GM12878 (cell line): ENCODE measurements at regions not wholly inside any gene's neighbourhood (a gene's known extent, or its start where the extent isn't known, plus 50 kb on each side); places are given as distances from the start of the nearest gene placed in this dataset.

ENCODE experiments used
- ATAC-seq: fragments of 200-7000 bp; cut with Tn5 transposase; 3 replicates; pipeline ENCODE4 v1.9.1; 2020; ENCODE audit warnings: mild to moderate bottlenecking, moderate library complexity
- BruUV-seq: library from RNA; stranded (reverse); fragments of 400-500 nt; replicated peaks from 2 replicates; lab custom pipeline; 2021; lab: Mats Ljungman, UMichigan
- CTCF ChIA-PET: fragments of 300-600 bp; sonication (Branson Sonifier 250); formaldehyde crosslinking; extraction: SDS; loops from one replicate; lab custom pipeline; 2021; ENCODE audit warnings: inconsistent platforms; lab: Yijun Ruan, JAX
- POLR2A ChIA-PET: fragments of 350-600 bp; formaldehyde crosslinking; extraction: SDS; loops from one replicate; lab custom pipeline; 2021; ENCODE audit warnings: inconsistent platforms; lab: Charles Lee
- RAD21 ChIA-PET: fragments of 300-600 bp; sonication (Branson Sonifier 250); formaldehyde crosslinking; loops from one replicate; lab custom pipeline; 2023; ENCODE audit warnings: antibody characterized with exemption; ENCODE audit not compliant: unreplicated experiment; lab: Charles Lee
- SMC1A ChIA-PET: fragments of 300-600 bp; sonication (Branson Sonifier 250); formaldehyde crosslinking; loops from one replicate; lab custom pipeline; 2023; ENCODE audit not compliant: unreplicated experiment, uncharacterized antibody; lab: Charles Lee
- DNase-seq: peaks from one replicate; pipeline ENCODE4 v3.0.0-alpha.2; 2011; ENCODE audit warnings: low read depth, low spot score
- FAIRE-seq: peaks from 3 replicates; lab custom pipeline; 2011; peaks lifted over from hg19 to GRCh38; lab: Jason Lieb, UNC
- H2AFZ ChIP-seq: 2 replicates; pipeline ENCODE4 v1.6.0; 2011; ENCODE audit warnings: low read depth, low read length, control low read depth; ENCODE audit not compliant: control insufficient read depth
- H3K27ac ChIP-seq: 2 replicates; pipeline ENCODE4 v1.5.1; 2011; ENCODE audit warnings: control low read depth; ENCODE audit not compliant: control insufficient read depth, insufficient read depth
- H3K27me3 ChIP-seq, 2 experiments: replicated peaks in 1 of 2; 2 replicates each; pipeline versions ENCODE4 v1.6.0 to v1.6.1; 2011; ENCODE audit warnings: low read length in 1 of 2; ENCODE audit not compliant: control insufficient read depth in 2 of 2, insufficient read depth in 2 of 2
- H3K36me3 ChIP-seq, 2 experiments: 2 replicates each; pipeline ENCODE4 v1.5.1; 2011; ENCODE audit warnings: low read length in 1 of 2; ENCODE audit not compliant: control insufficient read depth in 2 of 2, insufficient read depth in 2 of 2
- H3K4me1 ChIP-seq: 2 replicates; pipeline ENCODE4 v1.6.1; 2011; ENCODE audit warnings: mild to moderate bottlenecking, low read length, moderate library complexity, mixed read lengths; ENCODE audit not compliant: control insufficient read depth, insufficient read depth
- H3K4me2 ChIP-seq: 2 replicates; pipeline ENCODE4 v1.6.0; 2011; ENCODE audit warnings: control low read depth; ENCODE audit not compliant: control insufficient read depth, insufficient read depth
- H3K4me3 ChIP-seq: fragments of 200-600 bp; sonication (generic); 2 replicates; pipeline ENCODE4 v1.5.1; 2016
- H3K79me2 ChIP-seq: 2 replicates; pipeline ENCODE4 v1.6.0; 2011; ENCODE audit warnings: low read length; ENCODE audit not compliant: control insufficient read depth, insufficient read depth
- H3K9ac ChIP-seq: 2 replicates; pipeline ENCODE4 v1.8.0; 2011; ENCODE audit warnings: low read length, control low read depth, mixed read lengths; ENCODE audit not compliant: control insufficient read depth, insufficient read depth
- H3K9me3 ChIP-seq: replicated peaks from 3 replicates; pipeline ENCODE4 v1.5.1; 2011; ENCODE audit warnings: mild to moderate bottlenecking, low read length; ENCODE audit not compliant: control insufficient read depth, insufficient read depth
- H4K20me1 ChIP-seq: 2 replicates; pipeline ENCODE4 v1.6.0; 2011; ENCODE audit not compliant: control insufficient read depth, insufficient read depth
- BCLAF1 ChIP-seq: fragments of 450-650 bp; IDR thresholded peaks from 2 replicates; pipeline ENCODE4 v1.6.1; 2017; ENCODE audit warnings: antibody characterized with exemption, mild to moderate bottlenecking, moderate library complexity
- E4F1 ChIP-seq: fragments of 450-650 bp; IDR thresholded peaks from 2 replicates; pipeline ENCODE4 v1.6.1; 2018; ENCODE audit warnings: borderline replicate concordance, mild to moderate bottlenecking; ENCODE audit not compliant: partially characterized antibody
- IKZF1 ChIP-seq: fragments of 450-650 bp; conservative IDR thresholded peaks from 2 replicates; pipeline ENCODE4 v1.6.1; 2017; ENCODE audit warnings: antibody characterized with exemption, mild to moderate bottlenecking
- JUND ChIP-seq: IDR thresholded peaks from 2 replicates; pipeline ENCODE4 v1.6.1; 2012; ENCODE audit warnings: low read depth, mild to moderate bottlenecking, low read length, improper control_type of control experiment, moderate library complexity
- MEF2A ChIP-seq: IDR thresholded peaks from 2 replicates; pipeline ENCODE4 v1.6.1; 2011; ENCODE audit warnings: low read depth, mild to moderate bottlenecking, low read length, moderate library complexity; ENCODE audit not compliant: insufficient read depth
- MTA2 ChIP-seq: fragments of 450-650 bp; IDR thresholded peaks from 2 replicates; pipeline ENCODE4 v1.6.1; 2016; ENCODE audit warnings: low read depth, mild to moderate bottlenecking, moderate library complexity
- NKRF ChIP-seq: fragments of 450-650 bp; conservative IDR thresholded peaks from 2 replicates; pipeline ENCODE4 v1.6.1; 2017; ENCODE audit warnings: mild to moderate bottlenecking, moderate library complexity
- NR2F1 ChIP-seq: fragments of 450-650 bp; conservative IDR thresholded peaks from 2 replicates; pipeline ENCODE4 v1.6.1; 2017; ENCODE audit warnings: mild to moderate bottlenecking
- RCOR1 ChIP-seq: conservative IDR thresholded peaks from 2 replicates; pipeline ENCODE4 v1.6.1; 2012; ENCODE audit warnings: low read depth, low read length, improper control_type of control experiment
- SMAD1 ChIP-seq: fragments of 450-650 bp; IDR thresholded peaks from 2 replicates; pipeline ENCODE4 v1.6.1; 2018; ENCODE audit warnings: mild to moderate bottlenecking, low read depth; ENCODE audit not compliant: partially characterized antibody
- SMC3 ChIP-seq: IDR thresholded peaks from 2 replicates; pipeline ENCODE4 v1.6.1; 2011; ENCODE audit warnings: low read length, improper control_type of control experiment, borderline replicate concordance
- SRF ChIP-seq, 2 experiments: IDR thresholded peaks; 2 replicates each; pipeline ENCODE4 v1.6.1; 2011; ENCODE audit warnings: low read depth in 2 of 2, low read length in 2 of 2, mild to moderate bottlenecking in 1 of 2, moderate library complexity in 1 of 2
- TARDBP ChIP-seq: IDR thresholded peaks from 2 replicates; pipeline ENCODE4 v1.6.1; 2016; ENCODE audit warnings: borderline replicate concordance
- WRNIP1 ChIP-seq: IDR thresholded peaks from 2 replicates; pipeline ENCODE4 v1.6.1; 2011; ENCODE audit warnings: low read depth, low read length, improper control_type of control experiment, borderline replicate concordance
- ZNF207 ChIP-seq: fragments of 450-650 bp; IDR thresholded peaks from 2 replicates; pipeline ENCODE4 v1.6.1; 2014; ENCODE audit warnings: antibody characterized with exemption, mild to moderate bottlenecking, borderline replicate concordance
- ZNF274 ChIP-seq: IDR thresholded peaks from one replicate; pipeline ENCODE4 v1.8.0; 2011; ENCODE audit not compliant: insufficient read length, insufficient read depth
- WGBS: methylation state at CpG from one replicate; pipeline ENCODE4 v1.1.6; 2016; ENCODE audit warnings: low lambda C conversion rate; ENCODE audit not compliant: insufficient replicate concordance, insufficient coverage; ENCODE audit errors: missing lambda C conversion rate; 5-methylcytosine and 5-hydroxymethylcytosine counted together
- in situ Hi-C: fragments of 300-500 bp; cut with MboI; formaldehyde crosslinking; loops from 9 replicates; pipeline ENCODE4 v1.14.3; 2018; ENCODE audit warnings: mixed read lengths
- intact Hi-C: fragments of 100-400 bp; cut with micrococcal nuclease; formaldehyde crosslinking; loops from one replicate; pipeline ENCODE4 v1.14.2; 2022; ENCODE audit not compliant: unreplicated experiment

- SMC1A ChIA-PET: no interaction called here
- FAIRE-seq: no peak
- no peak overlapping the region for H3K27ac ChIP-seq
- H4K20me1 ChIP-seq: no peaks in the 10 kb centered on the region
- H3K9me3 ChIP-seq: no peaks in the 10 kb centered on the region
- in situ Hi-C loops: no loop called here
- no peak for ATAC-seq
- no peaks in the 10 kb centered on the region for H3K4me1 ChIP-seq
- CTCF ChIA-PET: no interaction called here
- H2AFZ ChIP-seq: no peak overlapping the region
- POLR2A ChIA-PET: no interaction called here
- no peak for TF ChIP-seq RCOR1
- no peak for TF ChIP-seq SMAD1
- TF ChIP-seq NR2F1: no peak
- TF ChIP-seq ZNF207: no peak
- TF ChIP-seq TARDBP: no peak
- no peak for TF ChIP-seq IKZF1
- no peak for TF ChIP-seq MTA2
- no peak for TF ChIP-seq BCLAF1
- TF ChIP-seq WRNIP1: no peak
- no peak for TF ChIP-seq MEF2A
- TF ChIP-seq E4F1: no peak
- TF ChIP-seq SRF (IDR thresholded peaks at IDR 0.05; ENCODE audit: low read depth in 2 of 2, low read length in 2 of 2): no peak
- TF ChIP-seq JUND: no peak
- no peak for TF ChIP-seq SMC3
- no peak for TF ChIP-seq ZNF274
- TF ChIP-seq NKRF: no peak
- TF ChIP-seq, all 136 proteins: peak for 0
- H3K4me2 ChIP-seq: no peak overlapping the region
- no TSS peak for BruUV-seq
- H3K79me2 ChIP-seq: no peaks in the 10 kb centered on the region
- intact Hi-C loops: no loop called here
- WGBS: 71% methylated on average over 6 of the region's 6 CpGs
- RAD21 ChIA-PET: no interaction called here
- no peak overlapping the region for H3K4me3 ChIP-seq
- H3K36me3 ChIP-seq: no peaks in the 10 kb centered on the region
- DNase-seq: no peak
- no peaks in the 10 kb centered on the region; a peak in 2 of 4 replicates for H3K27me3 ChIP-seq
- H3K9ac ChIP-seq: no peak overlapping the region
Measured at GRCh38 chr5:68682400-68683160, 411.2 kb upstream of the SLC30A5 start.
